Neural cell (in vitro differentiated cells): ENCODE measurements at regions not wholly inside any gene's neighbourhood (a gene's known extent, or its start where the extent isn't known, plus 50 kb on each side); places are given as distances from the start of the nearest gene placed in this dataset.

Experiments used
- CTCF ChIP-seq: fragments of 450-650 bp; IDR thresholded peaks from 2 replicates; pipeline ENCODE4 v1.5.1; 2014; ENCODE audit warnings: antibody characterized with exemption, mild to moderate bottlenecking, moderate library complexity; ENCODE audit not compliant: poor library complexity, severe bottlenecking
- EZH2 ChIP-seq: fragments of 200-600, 300-800 bp; shearing (Covaris generic), sonication (generic); IDR thresholded peaks from 2 replicates; pipeline ENCODE4 v1.6.1; 2014; ENCODE audit warnings: antibody characterized with exemption, low read length, borderline replicate concordance, mild to moderate bottlenecking; ENCODE audit not compliant: insufficient read depth, poor library complexity, severe bottlenecking
- POLR2AphosphoS5 ChIP-seq: IDR thresholded peaks from 2 replicates; pipeline ENCODE4 v1.6.1; 2012

DNA sequence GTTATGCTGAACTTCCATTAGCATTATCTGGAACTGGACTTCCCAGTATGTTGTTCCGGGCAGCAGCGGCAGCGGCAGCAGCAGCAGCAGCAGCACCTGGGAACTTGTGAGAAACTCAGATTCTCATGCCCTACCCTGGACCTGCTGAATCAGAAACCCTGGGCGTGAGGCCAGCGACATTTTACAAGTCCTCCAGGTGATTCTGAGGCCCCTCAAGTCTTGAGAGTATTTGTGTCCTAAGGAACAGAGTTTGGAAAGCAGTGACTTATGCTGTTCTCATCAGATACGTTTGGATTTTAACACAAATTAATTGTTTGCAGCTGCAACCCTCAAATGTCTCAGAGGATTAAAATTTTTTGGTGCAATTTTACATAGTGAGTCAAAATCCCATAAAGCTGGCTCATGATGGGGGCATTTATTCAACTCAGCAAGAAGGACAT lies 157.2 kb upstream of the KAZN start:
- no peak for TF ChIP-seq CTCF
- no peak for TF ChIP-seq POLR2AphosphoS5
- no peak for TF ChIP-seq EZH2
